HEK293 (cell line): ENCODE measurements at regions not wholly inside any gene's neighbourhood (a gene's known extent, or its start where the extent isn't known, plus 50 kb on each side); places are given as distances from the start of the nearest gene placed in this dataset.

Experiments used
- CTCF ChIA-PET: fragments of 350-600 bp; formaldehyde crosslinking; extraction: SDS; loops from one replicate; lab custom pipeline; 2021; ENCODE audit warnings: antibody characterized with exemption; lab: Yijun Ruan, JAX
- POLR2A ChIA-PET: fragments of 300-600 bp; formaldehyde crosslinking; extraction: SDS; loops from one replicate; lab custom pipeline; 2020; ENCODE audit warnings: antibody characterized with exemption, inconsistent platforms; lab: Yijun Ruan, JAX
- H3K27ac ChIP-seq: fragments of 200-500 bp; sonication (Bioruptor generic); 2 replicates; pipeline ENCODE4 v1.5.1; 2014; ENCODE audit warnings: low read depth, low read length, control low read depth, inconsistent platforms; ENCODE audit errors: extremely low read depth
- H3K36me3 ChIP-seq, 2 experiments: fragments of 200-500 bp in 1 of 2; sonication (Bioruptor generic) in 1 of 2; 1 replicate in 1 of 2; 2 replicates in 1 of 2; pipeline ENCODE4 v1.5.1; 2014 to 2017; ENCODE audit warnings: inconsistent platforms in 2 of 2, low read length in 2 of 2; ENCODE audit not compliant: control insufficient read depth in 2 of 2, insufficient read depth in 1 of 2
- H3K4me1 ChIP-seq: fragments of 200-500 bp; sonication (Bioruptor generic); 2 replicates; pipeline ENCODE4 v1.5.1; 2014; ENCODE audit warnings: mild to moderate bottlenecking, low read length, inconsistent platforms; ENCODE audit not compliant: control insufficient read depth, insufficient read depth
- H3K4me3 ChIP-seq: 2 replicates; pipeline ENCODE4 v1.5.1; 2011; ENCODE audit warnings: low read depth, mild to moderate bottlenecking, control low read depth, low read length, moderate library complexity
- H3K9me3 ChIP-seq: fragments of 200-500 bp; sonication (Bioruptor generic); 2 replicates; pipeline ENCODE4 v1.5.1; 2014; ENCODE audit warnings: low read depth, low read length, inconsistent platforms; ENCODE audit not compliant: control insufficient read depth, insufficient read depth
- ATF2 ChIP-seq: fragments of 450-650 bp; formaldehyde crosslinking; IDR thresholded peaks from 2 replicates; pipeline ENCODE4 v1.5.1; 2016; ENCODE audit warnings: missing biosample characterization, missing genetic modification characterization, low read depth
- BCL6B ChIP-seq: fragments of 450-650 bp; formaldehyde crosslinking; IDR thresholded peaks from 2 replicates; pipeline ENCODE4 v1.5.1; 2017; ENCODE audit warnings: missing biosample characterization, missing genetic modification characterization
- CTCF ChIP-seq: fragments of 450-650 bp; formaldehyde crosslinking; IDR thresholded peaks from 2 replicates; pipeline ENCODE4 v1.5.1; 2016; ENCODE audit warnings: missing biosample characterization, missing genetic modification characterization
- GLIS2 ChIP-seq: fragments of 450-650 bp; formaldehyde crosslinking; IDR thresholded peaks from 2 replicates; pipeline ENCODE4 v1.5.1; 2016; ENCODE audit warnings: missing biosample characterization, missing genetic modification characterization
- HOXD13 ChIP-seq: sonication (generic); formaldehyde crosslinking; IDR thresholded peaks from 2 replicates; pipeline ENCODE4 v1.8.0; 2022; ENCODE audit warnings: missing genetic modification reagents, borderline replicate concordance
- KLF9 ChIP-seq: fragments of 450-650 bp; formaldehyde crosslinking; IDR thresholded peaks from 2 replicates; pipeline ENCODE4 v1.5.1; 2016; ENCODE audit warnings: missing biosample characterization, missing genetic modification characterization, low read depth
- RBAK ChIP-seq: fragments of 450-650 bp; formaldehyde crosslinking; IDR thresholded peaks from 2 replicates; pipeline ENCODE4 v1.5.1; 2016; ENCODE audit warnings: missing biosample characterization, missing genetic modification characterization
- SP3 ChIP-seq: fragments of 450-650 bp; formaldehyde crosslinking; IDR thresholded peaks from 2 replicates; pipeline ENCODE4 v1.5.1; 2016; ENCODE audit warnings: missing biosample characterization, missing genetic modification characterization
- TCF7L2 ChIP-seq: IDR thresholded peaks from 2 replicates; pipeline ENCODE4 v1.6.1; 2011; ENCODE audit warnings: low read depth, mild to moderate bottlenecking, inconsistent platforms, low read length, moderate library complexity, borderline replicate concordance
- ZBTB20 ChIP-seq: fragments of 450-650 bp; formaldehyde crosslinking; IDR thresholded peaks from 2 replicates; pipeline ENCODE4 v1.5.1; 2016; ENCODE audit warnings: missing biosample characterization, missing genetic modification characterization
- ZIC2 ChIP-seq: fragments of 450-650 bp; formaldehyde crosslinking; IDR thresholded peaks from 2 replicates; pipeline ENCODE4 v1.5.1; 2016; ENCODE audit warnings: missing biosample characterization, missing genetic modification characterization
- ZNF140 ChIP-seq: fragments of 450-650 bp; formaldehyde crosslinking; IDR thresholded peaks from 2 replicates; pipeline ENCODE4 v1.5.1; 2016; ENCODE audit warnings: missing biosample characterization, missing genetic modification characterization
- ZNF423 ChIP-seq: fragments of 450-650 bp; formaldehyde crosslinking; IDR thresholded peaks from 2 replicates; pipeline ENCODE4 v1.5.1; 2016; ENCODE audit warnings: missing biosample characterization, missing genetic modification characterization
- ZNF449 ChIP-seq: fragments of 450-650 bp; formaldehyde crosslinking; IDR thresholded peaks from 2 replicates; pipeline ENCODE4 v1.5.1; 2017; ENCODE audit warnings: missing biosample characterization, mild to moderate bottlenecking, missing genetic modification characterization, moderate library complexity
- ZNF645 ChIP-seq: fragments of 450-650 bp; formaldehyde crosslinking; IDR thresholded peaks from 2 replicates; pipeline ENCODE4; 2016; ENCODE audit warnings: missing biosample characterization, missing genetic modification characterization
- ZNF658 ChIP-seq: fragments of 450-650 bp; formaldehyde crosslinking; IDR thresholded peaks from 2 replicates; pipeline ENCODE4; 2016; ENCODE audit warnings: missing biosample characterization, missing genetic modification characterization
- ZNF707 ChIP-seq: fragments of 450-650 bp; formaldehyde crosslinking; IDR thresholded peaks from 2 replicates; pipeline ENCODE4 v1.5.1; 2016; ENCODE audit warnings: missing biosample characterization, missing genetic modification characterization
- ZNF791 ChIP-seq: fragments of 450-650 bp; formaldehyde crosslinking; IDR thresholded peaks from 2 replicates; pipeline ENCODE4 v1.5.1; 2016; ENCODE audit warnings: missing biosample characterization, missing genetic modification characterization

- TF ChIP-seq ATF2 (tag by site-specific recombination) (no peak), ZNF707 (tag by site-specific recombination) (no peak), KLF9 (tag by site-specific recombination) (no peak), ZNF645 (tag by site-specific recombination) (no peak), SP3 (no peak), HOXD13 (CRISPR knock-in tag) (no peak)
- TF ChIP-seq, all 188 proteins: peak for 0
Observed at GRCh38 chr17:83183951-83184506, 104.6 kb downstream of the METRNL start (continued).

GRCh38 chr17:83185023-83186002 lies 105.9 kb downstream of the METRNL start:
- POLR2A ChIA-PET = interaction anchor here (1.0 kb wide), 1 partner anchor 469 kb away, joined by 6 read pairs; the partner anchor contains the start of gene FN3KRP
- Histone ChIP-seq H3K27ac (no peak overlapping the region), H3K9me3 (no peaks in the 10 kb centered on the region), H3K36me3 (no peaks in the 10 kb centered on the region), H3K4me3 (no peak overlapping the region), H3K4me1 (no peaks in the 10 kb centered on the region)
- CTCF ChIA-PET = interaction anchor here (0.7 kb wide), 1 partner anchor 221 kb away, joined by 4 read pairs; no protein-coding TSS in a partner anchor
- peak; percentile 61; the same call in 1 of the 2 replicates for TF ChIP-seq RBAK (tag by site-specific recombination)
- TF ChIP-seq HOXD13 (CRISPR knock-in tag) = no peak
- TF ChIP-seq TCF7L2 = no peak
- no peak for TF ChIP-seq BCL6B

- H3K27ac ChIP-seq = no peak overlapping the region
- H3K4me3 ChIP-seq = no peak overlapping the region
- CTCF ChIA-PET = no interaction called here
- H3K36me3 ChIP-seq = no peaks in the 10 kb centered on the region
- peak; percentile 74 for TF ChIP-seq KLF9 (tag by site-specific recombination)
- no peak for TF ChIP-seq ZNF449 (tag by site-specific recombination)
- TF ChIP-seq ZNF791 (tag by site-specific recombination) = no peak
- no peak for TF ChIP-seq GLIS2 (tag by site-specific recombination)
- TF ChIP-seq ZNF423 (tag by site-specific recombination) = no peak
- no peak for TF ChIP-seq ZNF140 (tag by site-specific recombination)
- TF ChIP-seq ZBTB20 = no peak
- no peak for TF ChIP-seq ZNF658
- TF ChIP-seq CTCF (tag by site-specific recombination) = no peak
- TF ChIP-seq ZIC2 (tag by site-specific recombination) = peak; percentile 15; the same call in 1 of the 2 replicates
- H3K4me1 ChIP-seq = no peaks in the 10 kb centered on the region
- POLR2A ChIA-PET = interaction anchor here (1.0 kb wide), 1 partner anchor 470 kb away, joined by 6 read pairs; the partner anchor contains the start of gene FN3KRP
- no peaks in the 10 kb centered on the region for H3K9me3 ChIP-seq
Observed at GRCh38 chr17:83186226-83186625, 106.8 kb downstream of the METRNL start.
